HG02885 (cell line): ENCODE measurements at regions not wholly inside any gene's neighbourhood (a gene's known extent, or its start where the extent isn't known, plus 50 kb on each side); places are given as distances from the start of the nearest gene placed in this dataset.

Experiments used
- ATAC-seq: cut with Tn5 transposase; IDR thresholded peaks from one replicate; pipeline ENCODE4 v1.9.1; 2021; ENCODE audit warnings: mild to moderate bottlenecking; ENCODE audit not compliant: unreplicated experiment, poor library complexity

DNA sequence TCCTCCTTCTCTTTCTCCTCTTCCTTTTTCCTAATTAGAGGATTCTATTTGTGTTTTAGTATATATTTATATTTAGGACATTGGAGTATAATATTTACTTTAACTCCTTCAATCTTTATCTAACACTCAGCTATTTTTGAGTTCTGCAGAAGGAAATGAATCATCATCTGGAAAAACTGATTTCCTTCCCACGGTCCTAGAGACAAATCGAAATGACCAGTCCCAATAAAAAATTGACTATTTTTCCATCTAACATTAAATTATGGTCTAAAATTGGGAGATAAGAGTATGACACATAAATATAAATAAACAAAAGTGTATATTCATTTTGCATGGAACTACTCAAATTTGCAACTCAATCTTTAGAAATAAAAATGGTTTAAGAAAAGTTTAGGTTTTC, 167.4 kb downstream of the TMTC3 start:
- no peak for ATAC-seq

DNA sequence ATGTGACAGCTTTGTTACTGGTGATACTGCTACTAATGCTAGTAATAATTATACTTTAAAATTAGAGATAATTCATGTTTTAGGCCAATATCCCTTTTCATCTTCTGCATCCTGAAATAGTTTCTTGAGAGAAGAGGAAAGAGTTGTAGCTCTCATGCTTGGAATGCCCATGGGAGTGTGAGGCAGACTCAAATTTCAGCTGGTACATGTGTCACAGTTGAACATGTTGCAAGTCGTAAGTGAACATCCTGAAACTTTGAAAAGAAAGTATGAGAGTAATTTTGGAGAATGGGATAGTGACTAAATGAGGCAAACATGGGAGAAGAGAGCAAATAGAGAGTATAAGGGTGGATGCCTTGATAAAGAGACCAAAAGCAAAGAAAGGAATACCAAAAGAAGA, 168.0 kb downstream of the TMTC3 start:
- no peak for ATAC-seq

DNA sequence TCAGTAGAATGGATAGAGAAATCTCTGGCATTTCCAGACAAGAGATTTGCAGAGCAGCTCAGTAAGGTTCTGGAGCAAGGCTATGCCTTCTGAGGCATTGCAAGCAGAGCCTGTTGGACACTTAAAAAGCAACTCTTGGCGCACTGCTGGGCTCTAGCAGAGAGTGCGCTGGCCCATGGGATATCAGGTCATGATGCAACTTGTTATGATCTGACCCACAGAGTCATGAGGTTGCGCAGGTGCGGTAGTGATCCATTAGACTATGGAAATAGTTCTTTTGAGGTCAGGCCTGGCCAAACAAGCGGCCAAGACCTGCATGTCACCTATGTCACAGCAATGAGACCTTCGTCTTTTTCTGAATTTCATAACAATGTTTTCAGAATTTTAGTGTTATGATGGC, 168.6 kb downstream of the TMTC3 start:
- ATAC-seq: no peak

DNA sequence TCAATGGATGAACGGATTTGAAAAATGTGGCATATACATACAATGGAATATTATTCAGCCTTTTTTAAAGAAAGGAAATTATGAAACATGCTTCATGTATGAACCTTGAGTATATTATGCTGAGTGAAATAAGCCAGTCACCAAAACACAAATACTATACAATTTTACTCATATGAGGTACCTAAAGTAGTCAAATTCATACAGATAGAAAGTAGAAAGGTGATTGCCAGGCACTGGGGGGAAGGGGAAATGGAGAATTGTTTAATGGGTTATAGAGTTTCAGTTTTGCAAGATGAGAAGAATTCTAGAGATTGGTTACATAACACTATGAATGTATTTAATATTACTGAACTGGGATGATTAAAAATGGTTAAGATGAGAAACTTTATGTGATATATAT, 171.4 kb downstream of the TMTC3 start:
- peak; percentile 45 for ATAC-seq

DNA sequence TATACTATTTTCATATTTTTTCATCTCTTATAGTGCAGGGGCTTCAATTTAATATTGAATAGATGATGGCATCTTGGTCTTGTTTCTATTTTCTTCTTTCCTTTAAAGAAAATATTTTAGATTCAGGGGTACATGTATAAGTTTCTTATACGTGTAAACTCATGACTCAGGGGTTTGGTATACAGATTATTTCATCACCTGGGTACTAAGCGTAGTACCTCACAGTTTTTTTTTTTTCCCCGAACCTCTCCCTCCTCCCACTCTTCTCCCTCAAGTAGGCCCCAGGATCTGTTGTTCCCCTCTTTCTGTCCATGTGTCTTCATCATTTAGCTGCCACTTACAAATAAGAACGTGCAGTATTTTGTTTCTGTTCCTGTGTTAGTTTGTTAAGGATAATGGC, 172.6 kb downstream of the TMTC3 start:
- no peak for ATAC-seq

DNA sequence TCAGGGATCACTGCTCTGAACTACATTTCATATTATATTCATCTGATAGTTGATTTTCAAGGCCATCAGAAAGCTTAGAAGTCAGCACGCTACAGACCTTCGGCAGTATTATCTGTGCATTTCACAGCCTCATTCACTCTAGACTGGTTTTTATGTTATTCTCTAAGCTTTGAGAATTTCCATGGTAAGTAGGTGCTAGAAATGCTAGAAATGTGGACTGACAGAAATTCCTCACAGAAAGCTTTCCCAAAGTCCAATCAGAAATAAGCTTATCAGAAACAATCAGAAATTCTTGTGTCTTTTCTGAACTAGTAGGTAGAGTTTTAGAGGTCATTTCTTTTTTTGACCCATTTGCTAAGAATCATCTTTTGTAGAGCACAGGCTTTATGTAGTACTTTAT, 176.6 kb downstream of the TMTC3 start:
- no peak for ATAC-seq

DNA sequence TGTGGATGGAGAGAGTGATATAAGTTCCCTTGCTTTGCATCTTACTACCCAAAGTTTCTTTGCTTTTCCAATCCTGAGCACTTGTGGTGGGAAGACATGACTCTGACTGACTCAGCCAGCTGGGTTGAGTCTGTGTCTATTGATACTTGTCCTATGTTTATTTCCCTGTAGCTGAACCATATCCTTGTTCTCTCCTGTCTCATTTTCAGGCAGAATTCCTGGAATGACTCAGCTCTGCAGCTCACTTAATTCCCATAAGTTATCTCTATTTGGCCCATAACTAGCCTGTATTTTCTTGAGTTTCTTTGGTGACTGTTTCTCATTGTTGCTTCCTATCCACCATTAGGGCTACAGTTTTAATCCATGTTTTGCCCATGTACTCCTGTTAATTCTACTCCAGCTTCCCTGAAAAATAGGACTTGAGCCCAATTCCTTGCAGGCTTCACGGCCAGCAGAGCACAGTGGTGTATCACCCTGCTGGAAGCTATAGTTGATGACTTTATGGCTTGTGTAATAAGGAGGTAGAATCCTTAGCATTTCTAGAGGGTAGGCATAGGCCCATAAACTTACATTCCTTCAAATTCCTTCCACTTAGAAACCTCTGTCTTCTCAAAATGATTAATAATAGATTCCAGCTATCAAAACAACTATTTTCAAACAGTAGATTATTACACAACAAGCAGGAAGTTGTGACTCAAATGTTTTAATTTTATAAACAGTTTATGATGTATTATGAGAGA, 183.1 kb downstream of the TMTC3 start:
- ATAC-seq: no peak

GRCh38 chr12:88325816-88326189, 183.7 kb downstream of the TMTC3 start:
- ATAC-seq: no peak

DNA sequence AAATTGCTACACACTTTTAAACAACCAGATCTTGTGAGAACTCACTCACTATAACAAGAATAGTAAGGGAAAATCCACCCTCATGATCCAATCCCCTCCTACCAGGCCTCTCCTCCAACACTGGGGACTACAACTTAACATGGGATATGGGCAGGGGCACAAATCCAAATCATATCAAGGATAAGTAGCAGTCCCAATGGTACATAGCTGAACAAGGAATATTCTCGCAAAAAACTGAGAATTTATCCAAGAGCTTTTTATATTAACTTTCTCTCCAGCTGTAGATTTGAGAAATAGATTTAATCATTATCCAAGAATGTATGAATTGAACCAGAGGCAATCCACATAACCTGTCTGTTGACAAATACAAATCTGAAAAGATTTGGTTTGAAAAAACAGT, 185.2 kb downstream of the TMTC3 start:
- no peak for ATAC-seq

GRCh38 chr12:88328090-88328489, 186.0 kb downstream of the TMTC3 start:
- no peak for ATAC-seq

DNA sequence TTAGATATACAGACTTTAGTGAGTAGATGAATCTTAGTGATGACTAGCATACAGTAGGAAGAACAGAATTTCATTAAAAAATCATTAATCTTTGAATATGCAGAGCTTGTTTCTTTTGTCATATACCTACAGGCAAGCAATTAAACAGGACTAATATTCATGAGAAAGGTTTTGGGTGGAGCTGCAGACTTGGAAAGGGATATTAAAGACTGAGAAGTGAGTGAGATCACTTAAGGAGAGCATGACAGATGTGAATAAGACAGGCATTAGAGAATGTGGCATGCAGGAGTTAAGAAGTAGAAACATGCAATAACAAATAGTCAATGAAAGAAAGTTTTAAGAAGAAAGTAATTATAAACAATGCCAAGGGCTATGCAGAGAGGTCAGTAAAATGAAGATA, 187.7 kb downstream of the TMTC3 start:
- no peak for ATAC-seq

DNA sequence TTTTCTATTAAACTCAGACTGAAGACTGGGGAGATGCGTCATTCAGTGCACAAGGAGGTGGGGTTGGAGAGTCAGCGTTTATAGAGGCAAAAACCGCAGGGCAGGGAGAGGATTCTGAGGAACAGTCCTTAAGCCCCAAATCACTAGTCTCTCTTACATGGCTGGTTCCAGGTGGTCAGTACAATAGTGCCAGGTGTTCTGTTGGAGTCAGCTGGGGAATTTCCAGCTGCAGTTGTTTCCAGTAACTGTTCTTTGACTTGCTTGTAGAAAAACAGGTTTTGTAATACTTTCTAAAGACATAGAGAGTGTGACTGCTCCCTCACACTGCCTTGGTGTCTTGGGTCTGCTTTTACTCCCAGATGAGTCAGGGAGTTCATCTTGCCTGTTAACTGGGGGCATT, 192.2 kb downstream of the TMTC3 start:
- ATAC-seq: peak; percentile 40

GRCh38 chr12:88336076-88336739, 194.1 kb downstream of the TMTC3 start:
- no peak for ATAC-seq

DNA sequence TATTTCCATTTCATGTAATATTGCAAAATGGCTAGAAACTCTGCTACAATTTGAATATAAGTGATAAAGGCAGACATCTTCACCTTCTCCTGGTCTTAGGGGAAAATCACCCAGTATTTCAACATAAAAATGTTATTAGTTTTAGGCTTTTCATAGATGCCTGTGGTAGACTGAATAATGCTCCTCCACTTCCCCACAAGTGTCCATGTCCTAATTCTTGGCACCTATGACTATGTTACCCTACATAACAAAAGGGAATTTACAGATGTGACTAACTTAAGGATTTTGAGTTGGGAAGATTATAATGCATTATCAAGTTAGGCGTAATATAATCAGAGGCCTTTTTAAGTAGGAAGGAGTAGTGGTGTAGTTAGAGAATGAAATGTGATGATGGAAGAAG, 196.4 kb downstream of the TMTC3 start:
- no peak for ATAC-seq

- ATAC-seq: peak; percentile 56
Measured at GRCh38 chr12:88339254-88339949, 197.3 kb downstream of the TMTC3 start.

GRCh38 chr12:88339966-88340365, 197.9 kb downstream of the TMTC3 start:
- ATAC-seq: no peak

GRCh38 chr12:88342251-88342806, 200.2 kb downstream of the TMTC3 start:
- ATAC-seq: no peak

- no peak for ATAC-seq
Measured at GRCh38 chr12:88351146-88351545, 209.0 kb downstream of the TMTC3 start.

DNA sequence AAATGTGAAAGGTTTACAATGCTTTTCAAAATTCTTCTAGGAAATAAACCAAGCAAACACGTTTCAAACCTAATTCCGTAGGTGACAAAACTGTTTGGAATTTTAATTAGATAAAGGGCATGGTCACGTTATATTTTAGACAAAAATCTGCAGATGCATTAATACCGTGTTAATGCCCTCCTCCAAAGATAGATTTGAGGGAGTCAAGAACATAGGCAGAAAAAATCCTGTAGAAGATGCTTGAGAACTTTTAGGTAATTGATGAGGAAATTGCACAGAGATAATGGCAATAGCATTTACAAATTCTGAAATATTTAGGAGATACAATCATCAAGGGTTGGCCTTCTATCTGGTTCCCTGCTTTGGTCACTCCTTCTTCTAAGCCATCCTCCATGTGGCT, 212.6 kb downstream of the TMTC3 start:
- no peak for ATAC-seq

- no peak for ATAC-seq
Measured at GRCh38 chr12:88360343-88360742, 218.2 kb downstream of the TMTC3 start.

DNA sequence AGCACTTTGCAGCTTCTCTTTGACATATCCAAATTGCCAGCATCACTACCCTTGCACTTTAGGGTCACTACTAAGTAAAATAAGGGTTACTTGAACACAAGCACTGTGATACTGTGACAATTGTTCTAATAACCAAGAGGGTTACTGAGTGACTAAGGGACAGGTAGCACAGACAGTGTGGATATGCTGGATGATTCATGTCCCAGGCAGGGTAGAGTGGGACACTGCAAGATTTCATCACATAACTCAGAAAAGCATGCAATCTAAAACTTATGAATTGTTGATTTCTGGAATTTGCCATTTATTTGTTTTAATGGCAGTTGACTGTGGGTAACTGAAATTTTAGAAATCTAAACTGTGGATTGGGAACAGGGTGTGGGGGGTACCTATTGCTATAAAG, 218.8 kb downstream of the KITLG start:
- ATAC-seq: no peak
